Ishikawa (cell line): ENCODE measurements at regions not wholly inside any gene's neighbourhood (a gene's known extent, or its start where the extent isn't known, plus 50 kb on each side); places are given as distances from the start of the nearest gene placed in this dataset.

ENCODE experiments used
- CEBPB ChIP-seq: IDR thresholded peaks from 2 replicates; pipeline ENCODE4 v1.6.1; 2012
- EP300 ChIP-seq: IDR thresholded peaks from 2 replicates; pipeline ENCODE4 v1.6.1; 2012; ENCODE audit warnings: borderline replicate concordance
- RAD21 ChIP-seq: IDR thresholded peaks from 2 replicates; pipeline ENCODE4 v1.6.1; 2012; ENCODE audit warnings: low read depth
- REST ChIP-seq: IDR thresholded peaks from 2 replicates; pipeline ENCODE4 v1.6.1; 2012; ENCODE audit warnings: low read depth, mild to moderate bottlenecking
- TAF1 ChIP-seq: IDR thresholded peaks from 2 replicates; pipeline ENCODE4 v1.6.1; 2012; ENCODE audit warnings: low read depth, mild to moderate bottlenecking
- TCF12 ChIP-seq: IDR thresholded peaks from 2 replicates; pipeline ENCODE4 v1.6.1; 2012; ENCODE audit warnings: low read depth
- YY1 ChIP-seq: IDR thresholded peaks from 2 replicates; pipeline ENCODE4 v1.6.1; 2012; ENCODE audit warnings: low read depth
- ZBTB7A ChIP-seq: IDR thresholded peaks from 2 replicates; pipeline ENCODE4 v1.6.1; 2012; ENCODE audit warnings: low read depth

GRCh38 chr9:118446943-118447639, 742.9 kb downstream of the TLR4 start:
- TF ChIP-seq REST (no peak), TAF1 (no peak), RAD21 (no peak), EP300 (no peak), CEBPB (no peak), TCF12 (no peak), YY1 (no peak), ZBTB7A (no peak)
